HepG2 (cell line): ENCODE measurements at regions not wholly inside any gene's neighbourhood (a gene's known extent, or its start where the extent isn't known, plus 50 kb on each side); places are given as distances from the start of the nearest gene placed in this dataset.

ENCODE experiments used
- ATAC-seq: fragments of 200-7000 bp; cut with Tn5 transposase; 3 replicates; pipeline ENCODE4 v1.9.1; 2020; ENCODE audit warnings: mild to moderate bottlenecking, moderate library complexity
- BruUV-seq: library from RNA; stranded (reverse); fragments of 400-500 nt; replicated peaks from 2 replicates; lab custom pipeline; 2021; lab: Mats Ljungman, UMichigan
- CTCF ChIA-PET: fragments of 300-600 bp; formaldehyde crosslinking; extraction: SDS; loops from one replicate; lab custom pipeline; 2021; ENCODE audit warnings: low total read pairs, inconsistent platforms, low intra/inter-chr PET ratio; lab: Yijun Ruan, JAX
- POLR2A ChIA-PET: fragments of 350-600 bp; sonication (Branson Sonifier 250); formaldehyde crosslinking; loops from one replicate; lab custom pipeline; 2020; ENCODE audit warnings: antibody characterized with exemption, inconsistent platforms; lab: Yijun Ruan, JAX
- DNase-seq: peaks from one replicate; pipeline ENCODE4 v3.0.0-alpha.2; 2015; ENCODE audit warnings: low spot score
- FAIRE-seq: peaks from 3 replicates; lab custom pipeline; 2011; peaks lifted over from hg19 to GRCh38; lab: Jason Lieb, UNC
- H2AFZ ChIP-seq: one replicate; pipeline ENCODE4 v1.6.1; 2011; ENCODE audit warnings: low read length, inconsistent platforms
- H3K27ac ChIP-seq: fragments of 300-600 bp; 3 replicates; pipeline ENCODE4 v1.8.0; 2011; ENCODE audit warnings: mixed run types, mild to moderate bottlenecking, mixed read lengths, low read length, inconsistent platforms; ENCODE audit not compliant: insufficient read depth; ENCODE audit errors: extremely low read length
- H3K27me3 ChIP-seq, 2 experiments: fragments of 200-600 bp in 1 of 2; 2 replicates in 1 of 2; 3 replicates in 1 of 2; pipeline versions ENCODE4 v1.6.0 to v1.8.0; 2011; ENCODE audit warnings: low read length in 2 of 2, mild to moderate bottlenecking in 2 of 2, moderate library complexity in 2 of 2, inconsistent platforms in 1 of 2; ENCODE audit not compliant: insufficient read depth in 2 of 2, control insufficient read depth in 1 of 2
- H3K36me3 ChIP-seq, 2 experiments: fragments of 200-600 bp in 1 of 2; replicated peaks in 1 of 2; 2 replicates in 1 of 2; 3 replicates in 1 of 2; pipeline versions ENCODE4 v1.5.1 to v1.8.0; 2011; ENCODE audit warnings: low read length in 2 of 2, inconsistent platforms in 1 of 2; ENCODE audit not compliant: insufficient read depth in 2 of 2, control insufficient read depth in 1 of 2
- H3K4me1 ChIP-seq: 2 replicates; pipeline ENCODE4 v1.5.1; 2012; ENCODE audit warnings: low read length, inconsistent platforms; ENCODE audit not compliant: insufficient read depth
- H3K4me2 ChIP-seq: 2 replicates; pipeline ENCODE4 v1.6.0; 2011; ENCODE audit warnings: low read depth, low read length, inconsistent platforms
- H3K4me3 ChIP-seq, 3 experiments: fragments of 200-600 bp in 1 of 3; sonication (generic), shearing (Covaris generic) in 1 of 3; replicated peaks in 1 of 3; 2 replicates each; pipeline ENCODE4 v1.5.1; 2011 to 2016; ENCODE audit warnings: low read length in 3 of 3, inconsistent platforms in 2 of 3, low read depth in 2 of 3, mild to moderate bottlenecking in 2 of 3, control low read depth in 1 of 3, mixed read lengths in 1 of 3; ENCODE audit not compliant: insufficient read depth in 1 of 3
- H3K79me2 ChIP-seq: one replicate; pipeline ENCODE4 v1.6.1; 2011; ENCODE audit warnings: low read length, inconsistent platforms; ENCODE audit not compliant: insufficient read depth
- H3K9ac ChIP-seq: 2 replicates; pipeline ENCODE4 v1.6.0; 2011; ENCODE audit warnings: mild to moderate bottlenecking, low read depth, low read length, inconsistent platforms; ENCODE audit not compliant: insufficient read depth
- H3K9me3 ChIP-seq: 2 replicates; pipeline ENCODE4 v1.5.1; 2012; ENCODE audit warnings: mild to moderate bottlenecking, low read length
- H4K20me1 ChIP-seq: 2 replicates; pipeline ENCODE4 v1.6.0; 2011; ENCODE audit warnings: inconsistent platforms, mild to moderate bottlenecking, low read length, moderate library complexity; ENCODE audit not compliant: insufficient read depth
- RAD21 ChIP-seq: fragments of 450-650 bp; formaldehyde crosslinking; IDR thresholded peaks from 2 replicates; pipeline ENCODE4 v1.5.0; 2020; ENCODE audit warnings: mild to moderate bottlenecking
- ZNF556 ChIP-seq: sonication (generic); formaldehyde crosslinking; IDR thresholded peaks from 2 replicates; pipeline ENCODE4 v1.4.0; 2020; ENCODE audit warnings: mild to moderate bottlenecking, missing genetic modification reagents, borderline replicate concordance
- WGBS: methylation state at CpG from one replicate; pipeline ENCODE4 v1.1.6; 2017; ENCODE audit warnings: low lambda C conversion rate; 5-methylcytosine and 5-hydroxymethylcytosine counted together
- in situ Hi-C: cut with HindIII; loops from 2 replicates; pipeline ENCODE4 v1.10.0; 2017; ENCODE audit warnings: low pct_unique_long_range_greater_than_20kb; ENCODE audit not compliant: extremely low pct_ligation_motif_present
- intact Hi-C: fragments of 100-400 bp; cut with micrococcal nuclease; formaldehyde crosslinking; loops from one replicate; pipeline ENCODE4 v1.10.0; 2022; ENCODE audit not compliant: unreplicated experiment
- TF ChIP-seq, protein P1 (sequence below): sonication (generic); formaldehyde crosslinking; IDR thresholded peaks from 2 replicates; pipeline ENCODE4 v1.5.0; 2020; ENCODE audit warnings: mild to moderate bottlenecking, missing genetic modification reagents, borderline replicate concordance
- TF ChIP-seq, protein P2 (sequence below): sonication (generic); formaldehyde crosslinking; IDR thresholded peaks from 2 replicates; pipeline ENCODE4 v1.5.0; 2020; ENCODE audit warnings: mild to moderate bottlenecking, missing genetic modification reagents, borderline replicate concordance

DNA sequence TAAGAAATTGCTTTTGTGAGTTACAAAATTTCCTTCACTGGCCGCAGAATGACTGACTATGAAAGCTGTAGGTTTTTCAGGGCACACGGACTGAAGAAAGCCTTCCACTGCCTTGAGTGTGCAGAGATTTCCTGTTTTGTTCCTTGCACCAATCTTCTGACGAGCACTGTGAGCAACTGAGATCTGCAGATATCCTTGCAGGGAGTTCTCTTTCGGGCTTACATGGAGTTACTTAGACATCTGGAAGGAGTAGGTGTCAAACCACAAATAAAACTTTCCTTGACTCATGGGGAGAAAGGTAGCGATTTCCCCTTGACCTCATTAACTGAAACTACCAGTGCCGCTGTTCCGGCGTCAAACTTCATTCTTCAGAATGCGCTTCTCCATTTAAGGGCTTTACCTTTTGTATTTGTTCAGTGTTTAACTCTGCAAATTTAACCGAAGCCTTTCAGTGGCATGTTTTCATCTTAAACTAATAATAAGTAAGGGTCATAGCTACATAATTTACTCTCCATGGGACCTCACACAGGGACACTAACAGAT, 1175.3 kb downstream of the GATA3 start:
- H3K36me3 ChIP-seq: no peaks in the 10 kb centered on the region
- H3K27ac ChIP-seq: no peak overlapping the region
- in situ Hi-C loops (no loop called here), intact Hi-C loops (no loop called here)
- FAIRE-seq: no peak
- no peaks in the 10 kb centered on the region for H3K4me1 ChIP-seq
- DNase-seq: no peak
- no peak for TF ChIP-seq ZNF556
- TF ChIP-seq, protein P1, sequence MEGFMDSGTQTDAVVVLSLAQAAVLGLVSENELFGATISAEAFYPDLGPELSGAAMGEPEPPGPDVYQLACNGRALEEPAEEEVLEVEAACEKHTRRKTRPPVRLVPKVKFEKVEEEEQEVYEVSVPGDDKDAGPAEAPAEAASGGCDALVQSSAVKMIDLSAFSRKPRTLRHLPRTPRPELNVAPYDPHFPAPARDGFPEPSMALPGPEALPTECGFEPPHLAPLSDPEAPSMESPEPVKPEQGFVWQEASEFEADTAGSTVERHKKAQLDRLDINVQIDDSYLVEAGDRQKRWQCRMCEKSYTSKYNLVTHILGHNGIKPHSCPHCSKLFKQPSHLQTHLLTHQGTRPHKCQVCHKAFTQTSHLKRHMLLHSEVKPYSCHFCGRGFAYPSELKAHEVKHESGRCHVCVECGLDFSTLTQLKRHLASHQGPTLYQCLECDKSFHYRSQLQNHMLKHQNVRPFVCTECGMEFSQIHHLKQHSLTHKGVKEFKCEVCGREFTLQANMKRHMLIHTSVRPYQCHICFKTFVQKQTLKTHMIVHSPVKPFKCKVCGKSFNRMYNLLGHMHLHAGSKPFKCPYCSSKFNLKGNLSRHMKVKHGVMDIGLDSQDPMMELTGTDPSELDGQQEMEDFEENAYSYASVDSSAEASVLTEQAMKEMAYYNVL (CRISPR knock-in tag): no peak
- H3K9me3 ChIP-seq: no peaks in the 10 kb centered on the region
- H3K9ac ChIP-seq: no peak overlapping the region
- no peak overlapping the region for H3K4me2 ChIP-seq
- no peaks in the 10 kb centered on the region for H3K79me2 ChIP-seq
- ChIA-PET CTCF (no interaction called here), POLR2A (no interaction called here)
- H3K4me3 ChIP-seq: no peak overlapping the region
- no peak for ATAC-seq
- H3K27me3 ChIP-seq: no peaks in the 10 kb centered on the region; a peak in 1 of 5 replicates
- no peak overlapping the region for H2AFZ ChIP-seq
- WGBS: 36% methylated on average over 9 of the region's 10 CpGs
- H4K20me1 ChIP-seq: no peaks in the 10 kb centered on the region
- BruUV-seq: no TSS peak

DNA sequence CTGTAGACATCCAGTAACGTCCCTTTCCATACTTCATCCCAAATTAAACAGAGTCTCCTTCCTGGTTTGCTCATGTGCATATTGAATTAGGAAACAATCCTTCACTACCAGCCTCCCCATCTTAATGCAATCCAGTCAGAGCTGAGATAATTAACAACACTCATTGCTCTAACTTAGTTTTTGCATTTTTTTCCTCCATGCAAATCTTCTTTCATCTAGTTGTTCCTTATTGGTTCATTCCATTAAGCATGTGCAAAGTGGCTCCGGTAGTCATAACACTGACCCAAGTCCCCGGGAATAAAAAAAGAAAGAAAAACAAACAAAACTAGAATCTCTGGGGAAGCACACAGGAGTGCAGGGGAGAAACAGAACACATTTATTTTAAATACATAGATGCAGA, 1176.1 kb downstream of the GATA3 start:
- H3K4me2 ChIP-seq: no peak overlapping the region
- 23% methylated on average over 3 of the region's 3 CpGs for WGBS
- no peaks in the 10 kb centered on the region for H4K20me1 ChIP-seq
- no peak overlapping the region for H3K4me3 ChIP-seq
- no peaks in the 10 kb centered on the region for H3K4me1 ChIP-seq
- ATAC-seq (no peak), DNase-seq (no peak), FAIRE-seq (no peak)
- CTCF ChIA-PET: no interaction called here
- H3K79me2 ChIP-seq: no peaks in the 10 kb centered on the region
- H3K9ac ChIP-seq: no peak overlapping the region
- no TSS peak for BruUV-seq
- no peak overlapping the region for H3K27ac ChIP-seq
- in situ Hi-C loops: no loop called here
- no peaks in the 10 kb centered on the region for H3K9me3 ChIP-seq
- POLR2A ChIA-PET: no interaction called here
- no peaks in the 10 kb centered on the region for H3K36me3 ChIP-seq
- H2AFZ ChIP-seq: no peak overlapping the region
- intact Hi-C loops: no loop called here
- no peaks in the 10 kb centered on the region; a peak in 1 of 5 replicates for H3K27me3 ChIP-seq
- TF ChIP-seq, protein P2, sequence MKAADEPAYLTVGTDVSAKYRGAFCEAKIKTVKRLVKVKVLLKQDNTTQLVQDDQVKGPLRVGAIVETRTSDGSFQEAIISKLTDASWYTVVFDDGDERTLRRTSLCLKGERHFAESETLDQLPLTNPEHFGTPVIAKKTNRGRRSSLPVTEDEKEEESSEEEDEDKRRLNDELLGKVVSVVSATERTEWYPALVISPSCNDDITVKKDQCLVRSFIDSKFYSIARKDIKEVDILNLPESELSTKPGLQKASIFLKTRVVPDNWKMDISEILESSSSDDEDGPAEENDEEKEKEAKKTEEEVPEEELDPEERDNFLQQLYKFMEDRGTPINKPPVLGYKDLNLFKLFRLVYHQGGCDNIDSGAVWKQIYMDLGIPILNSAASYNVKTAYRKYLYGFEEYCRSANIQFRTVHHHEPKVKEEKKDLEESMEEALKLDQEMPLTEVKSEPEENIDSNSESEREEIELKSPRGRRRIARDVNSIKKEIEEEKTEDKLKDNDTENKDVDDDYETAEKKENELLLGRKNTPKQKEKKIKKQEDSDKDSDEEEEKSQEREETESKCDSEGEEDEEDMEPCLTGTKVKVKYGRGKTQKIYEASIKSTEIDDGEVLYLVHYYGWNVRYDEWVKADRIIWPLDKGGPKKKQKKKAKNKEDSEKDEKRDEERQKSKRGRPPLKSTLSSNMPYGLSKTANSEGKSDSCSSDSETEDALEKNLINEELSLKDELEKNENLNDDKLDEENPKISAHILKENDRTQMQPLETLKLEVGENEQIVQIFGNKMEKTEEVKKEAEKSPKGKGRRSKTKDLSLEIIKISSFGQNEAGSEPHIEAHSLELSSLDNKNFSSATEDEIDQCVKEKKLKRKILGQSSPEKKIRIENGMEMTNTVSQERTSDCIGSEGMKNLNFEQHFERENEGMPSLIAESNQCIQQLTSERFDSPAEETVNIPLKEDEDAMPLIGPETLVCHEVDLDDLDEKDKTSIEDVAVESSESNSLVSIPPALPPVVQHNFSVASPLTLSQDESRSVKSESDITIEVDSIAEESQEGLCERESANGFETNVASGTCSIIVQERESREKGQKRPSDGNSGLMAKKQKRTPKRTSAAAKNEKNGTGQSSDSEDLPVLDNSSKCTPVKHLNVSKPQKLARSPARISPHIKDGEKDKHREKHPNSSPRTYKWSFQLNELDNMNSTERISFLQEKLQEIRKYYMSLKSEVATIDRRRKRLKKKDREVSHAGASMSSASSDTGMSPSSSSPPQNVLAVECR (CRISPR knock-in tag): no peak
- no peak for TF ChIP-seq RAD21 (CRISPR knock-in tag)
